Panc1 (cell line): ENCODE measurements at regions not wholly inside any gene's neighbourhood (a gene's known extent, or its start where the extent isn't known, plus 50 kb on each side); places are given as distances from the start of the nearest gene placed in this dataset.

Experiments used
- ATAC-seq: fragments of 200-7000 bp; cut with Tn5 transposase; 2 replicates; pipeline ENCODE4 v1.9.1; 2020; ENCODE audit warnings: mild to moderate bottlenecking, moderate library complexity
- BruUV-seq: library from RNA; stranded (reverse); fragments of 400-500 nt; replicated peaks from 2 replicates; lab custom pipeline; 2021; lab: Mats Ljungman, UMichigan
- CTCF ChIA-PET: fragments of 300-600 bp; sonication (Branson Sonifier 250); formaldehyde crosslinking; loops from one replicate; lab custom pipeline; 2022; ENCODE audit warnings: antibody characterized with exemption; lab: Charles Lee
- POLR2A ChIA-PET: fragments of 300-600 bp; sonication (Branson Sonifier 250); formaldehyde crosslinking; loops from one replicate; lab custom pipeline; 2022; ENCODE audit warnings: antibody characterized with exemption; lab: Charles Lee
- DNase-seq: peaks from one replicate; pipeline ENCODE4 v3.0.0-alpha.2; 2010; ENCODE audit warnings: low read depth, low spot score
- H3K27ac ChIP-seq: 2 replicates; pipeline ENCODE4 v1.5.1; 2011; ENCODE audit warnings: mild to moderate bottlenecking, low read length, inconsistent platforms
- H3K27me3 ChIP-seq: fragments of 200-500 bp; sonication (Bioruptor generic); 2 replicates; pipeline ENCODE4 v1.6.0; 2014; ENCODE audit warnings: low read length, inconsistent platforms; ENCODE audit not compliant: control insufficient read depth, insufficient read depth
- H3K36me3 ChIP-seq: fragments of 200-500 bp; sonication (Bioruptor generic); 2 replicates; pipeline ENCODE4 v1.5.1; 2014; ENCODE audit warnings: inconsistent platforms, mild to moderate bottlenecking, low read length, moderate library complexity; ENCODE audit not compliant: control insufficient read depth, insufficient read depth
- H3K4me1 ChIP-seq: 2 replicates; pipeline ENCODE4 v1.5.1; 2011; ENCODE audit warnings: inconsistent platforms, mild to moderate bottlenecking, low read length, moderate library complexity; ENCODE audit not compliant: control insufficient read depth, insufficient read depth
- H3K4me3 ChIP-seq, 2 experiments: 2 replicates each; pipeline ENCODE4 v1.5.1; 2011 to 2012; ENCODE audit warnings: low read depth in 2 of 2, low read length in 2 of 2, mild to moderate bottlenecking in 2 of 2, inconsistent platforms in 1 of 2, moderate library complexity in 1 of 2
- H3K9me3 ChIP-seq: fragments of 200-500 bp; sonication (Bioruptor generic); 2 replicates; pipeline ENCODE4 v1.5.1; 2014; ENCODE audit warnings: low read depth, mild to moderate bottlenecking, inconsistent platforms, low read length, moderate library complexity; ENCODE audit not compliant: control insufficient read depth, insufficient read depth
- POLR2AphosphoS5 ChIP-seq: IDR thresholded peaks from 2 replicates; pipeline ENCODE4 v1.6.1; 2012; ENCODE audit warnings: mild to moderate bottlenecking, low read depth, low read length, moderate library complexity
- SIN3A ChIP-seq: IDR thresholded peaks from 2 replicates; pipeline ENCODE4 v1.6.1; 2012; ENCODE audit warnings: low read depth, mild to moderate bottlenecking, low read length, moderate library complexity, borderline replicate concordance; ENCODE audit not compliant: insufficient read depth
- TCF7L2 ChIP-seq: IDR thresholded peaks from 2 replicates; pipeline ENCODE4 v1.6.1; 2011; ENCODE audit warnings: mild to moderate bottlenecking, low read depth, low read length, inconsistent platforms
- in situ Hi-C: cut with HindIII; loops from 2 replicates; pipeline ENCODE4 v1.10.0; 2016; ENCODE audit warnings: low sequenced_read_pairs, low pct_unique_long_range_greater_than_20kb
- intact Hi-C: fragments of 100-400 bp; cut with micrococcal nuclease; formaldehyde crosslinking; loops from one replicate; pipeline ENCODE4 v1.10.0; 2022; ENCODE audit not compliant: unreplicated experiment
- TF ChIP-seq, protein P1 (sequence below): fragments of 450-650 bp; IDR thresholded peaks from 2 replicates; pipeline ENCODE4 v1.5.1; 2017; ENCODE audit warnings: mild to moderate bottlenecking
- TF ChIP-seq, protein P2 (sequence below), 2 experiments: IDR thresholded peaks; 2 replicates each; pipeline ENCODE4 v1.6.1; 2011 to 2012; ENCODE audit warnings: low read depth in 2 of 2, control low read depth in 1 of 2, low read length in 1 of 2, mild to moderate bottlenecking in 1 of 2, moderate library complexity in 1 of 2; ENCODE audit not compliant: insufficient read depth in 1 of 2

DNA sequence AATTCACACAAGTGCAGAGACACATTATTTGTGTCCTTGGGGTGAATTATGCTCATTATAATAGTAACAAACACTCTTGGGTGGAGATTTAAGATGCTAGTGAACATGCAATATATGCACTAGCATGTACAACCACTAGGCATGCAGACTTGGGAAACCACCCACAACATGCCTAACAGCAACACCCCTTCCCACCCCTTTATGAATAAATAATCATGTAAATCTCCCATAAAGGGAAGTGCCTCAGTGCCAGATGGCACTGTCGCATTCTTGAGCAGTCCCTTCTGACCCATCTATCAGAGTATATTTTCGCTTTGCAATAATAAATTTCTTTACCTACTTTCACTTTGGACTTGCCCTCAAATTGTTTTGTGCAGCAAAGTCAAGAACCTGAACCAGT is 1362.2 kb downstream of the OLFM4 start:
- H3K27ac ChIP-seq = no peak overlapping the region
- no peaks in the 10 kb centered on the region for H3K36me3 ChIP-seq
- TF ChIP-seq SIN3A (no peak), POLR2AphosphoS5 (no peak), TCF7L2 (no peak)
- TF ChIP-seq, protein P1, sequence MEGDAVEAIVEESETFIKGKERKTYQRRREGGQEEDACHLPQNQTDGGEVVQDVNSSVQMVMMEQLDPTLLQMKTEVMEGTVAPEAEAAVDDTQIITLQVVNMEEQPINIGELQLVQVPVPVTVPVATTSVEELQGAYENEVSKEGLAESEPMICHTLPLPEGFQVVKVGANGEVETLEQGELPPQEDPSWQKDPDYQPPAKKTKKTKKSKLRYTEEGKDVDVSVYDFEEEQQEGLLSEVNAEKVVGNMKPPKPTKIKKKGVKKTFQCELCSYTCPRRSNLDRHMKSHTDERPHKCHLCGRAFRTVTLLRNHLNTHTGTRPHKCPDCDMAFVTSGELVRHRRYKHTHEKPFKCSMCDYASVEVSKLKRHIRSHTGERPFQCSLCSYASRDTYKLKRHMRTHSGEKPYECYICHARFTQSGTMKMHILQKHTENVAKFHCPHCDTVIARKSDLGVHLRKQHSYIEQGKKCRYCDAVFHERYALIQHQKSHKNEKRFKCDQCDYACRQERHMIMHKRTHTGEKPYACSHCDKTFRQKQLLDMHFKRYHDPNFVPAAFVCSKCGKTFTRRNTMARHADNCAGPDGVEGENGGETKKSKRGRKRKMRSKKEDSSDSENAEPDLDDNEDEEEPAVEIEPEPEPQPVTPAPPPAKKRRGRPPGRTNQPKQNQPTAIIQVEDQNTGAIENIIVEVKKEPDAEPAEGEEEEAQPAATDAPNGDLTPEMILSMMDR = no peak
- TF ChIP-seq, protein P2, sequence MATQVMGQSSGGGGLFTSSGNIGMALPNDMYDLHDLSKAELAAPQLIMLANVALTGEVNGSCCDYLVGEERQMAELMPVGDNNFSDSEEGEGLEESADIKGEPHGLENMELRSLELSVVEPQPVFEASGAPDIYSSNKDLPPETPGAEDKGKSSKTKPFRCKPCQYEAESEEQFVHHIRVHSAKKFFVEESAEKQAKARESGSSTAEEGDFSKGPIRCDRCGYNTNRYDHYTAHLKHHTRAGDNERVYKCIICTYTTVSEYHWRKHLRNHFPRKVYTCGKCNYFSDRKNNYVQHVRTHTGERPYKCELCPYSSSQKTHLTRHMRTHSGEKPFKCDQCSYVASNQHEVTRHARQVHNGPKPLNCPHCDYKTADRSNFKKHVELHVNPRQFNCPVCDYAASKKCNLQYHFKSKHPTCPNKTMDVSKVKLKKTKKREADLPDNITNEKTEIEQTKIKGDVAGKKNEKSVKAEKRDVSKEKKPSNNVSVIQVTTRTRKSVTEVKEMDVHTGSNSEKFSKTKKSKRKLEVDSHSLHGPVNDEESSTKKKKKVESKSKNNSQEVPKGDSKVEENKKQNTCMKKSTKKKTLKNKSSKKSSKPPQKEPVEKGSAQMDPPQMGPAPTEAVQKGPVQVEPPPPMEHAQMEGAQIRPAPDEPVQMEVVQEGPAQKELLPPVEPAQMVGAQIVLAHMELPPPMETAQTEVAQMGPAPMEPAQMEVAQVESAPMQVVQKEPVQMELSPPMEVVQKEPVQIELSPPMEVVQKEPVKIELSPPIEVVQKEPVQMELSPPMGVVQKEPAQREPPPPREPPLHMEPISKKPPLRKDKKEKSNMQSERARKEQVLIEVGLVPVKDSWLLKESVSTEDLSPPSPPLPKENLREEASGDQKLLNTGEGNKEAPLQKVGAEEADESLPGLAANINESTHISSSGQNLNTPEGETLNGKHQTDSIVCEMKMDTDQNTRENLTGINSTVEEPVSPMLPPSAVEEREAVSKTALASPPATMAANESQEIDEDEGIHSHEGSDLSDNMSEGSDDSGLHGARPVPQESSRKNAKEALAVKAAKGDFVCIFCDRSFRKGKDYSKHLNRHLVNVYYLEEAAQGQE (IDR thresholded peaks at IDR 0.05; ENCODE audit: insufficient read depth in 1 of 2, low read depth in 2 of 2, low read length in 1 of 2) = no peak
- intact Hi-C loops (no loop called here), in situ Hi-C loops (no loop called here)
- no peak for ATAC-seq
- H3K9me3 ChIP-seq = no peaks in the 10 kb centered on the region
- H3K4me1 ChIP-seq = no peaks in the 10 kb centered on the region
- POLR2A ChIA-PET = no interaction called here
- CTCF ChIA-PET = no interaction called here
- DNase-seq = no peak
- H3K4me3 ChIP-seq = no peak overlapping the region
- no TSS peak for BruUV-seq
- no peaks in the 10 kb centered on the region for H3K27me3 ChIP-seq

DNA sequence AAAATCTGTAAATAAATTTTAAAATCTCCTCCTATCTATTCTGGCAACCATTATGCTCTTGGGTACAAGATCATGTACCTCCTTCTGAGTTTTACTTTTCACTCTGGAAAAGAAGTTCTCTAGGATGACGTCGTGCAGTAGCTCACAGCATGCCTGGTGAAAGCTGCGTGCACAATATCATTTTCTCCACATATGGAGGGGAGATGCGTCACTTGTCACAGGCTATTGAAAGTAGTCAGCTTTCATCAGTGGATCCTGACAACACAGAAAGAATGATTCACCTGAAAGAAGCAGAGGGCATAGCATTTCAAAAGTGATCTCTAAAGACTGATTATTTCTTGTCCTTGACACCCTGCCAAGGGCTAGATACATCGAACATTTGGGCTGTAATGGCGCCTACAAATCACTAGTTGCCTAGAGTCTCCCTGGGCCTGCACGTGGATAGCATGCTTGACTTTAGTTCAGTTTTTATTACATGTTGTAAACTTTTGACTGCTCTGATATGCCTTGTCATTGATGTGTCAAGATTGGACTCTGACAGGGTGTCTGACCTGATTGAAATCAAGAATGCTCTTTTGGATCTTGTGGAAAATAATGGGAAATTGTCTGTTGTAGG is 1365.6 kb downstream of the OLFM4 start:
- DNase-seq = no peak
- TF ChIP-seq TCF7L2 = no peak
- TF ChIP-seq, protein P1 = no peak
- TF ChIP-seq POLR2AphosphoS5 = no peak
- TF ChIP-seq, protein P2 (IDR thresholded peaks at IDR 0.05; ENCODE audit: insufficient read depth in 1 of 2, low read depth in 2 of 2, low read length in 1 of 2) = no peak
- TF ChIP-seq SIN3A = no peak
- POLR2A ChIA-PET = no interaction called here
- intact Hi-C loops (no loop called here), in situ Hi-C loops (no loop called here)
- CTCF ChIA-PET = no interaction called here
- no peaks in the 10 kb centered on the region for H3K27me3 ChIP-seq
- H3K4me1 ChIP-seq = no peaks in the 10 kb centered on the region
- H3K27ac ChIP-seq = no peak overlapping the region
- no TSS peak for BruUV-seq
- no peaks in the 10 kb centered on the region for H3K9me3 ChIP-seq
- no peak for ATAC-seq
- no peak overlapping the region for H3K4me3 ChIP-seq
- no peaks in the 10 kb centered on the region for H3K36me3 ChIP-seq
